ENCODE measurements at regions not wholly inside any gene's neighbourhood (a gene's known extent, or its start where the extent isn't known, plus 50 kb on each side); places are given as distances from the start of the nearest gene placed in this dataset.
A peak's percentile ranks its signal among the peaks of the same experiment; 100 is the strongest.
"Not testable (repeated sequence)": the region's sequence is repeated elsewhere in the genome, so short reads cannot be mapped to it uniquely, and the experiment has no call there.

DNA sequence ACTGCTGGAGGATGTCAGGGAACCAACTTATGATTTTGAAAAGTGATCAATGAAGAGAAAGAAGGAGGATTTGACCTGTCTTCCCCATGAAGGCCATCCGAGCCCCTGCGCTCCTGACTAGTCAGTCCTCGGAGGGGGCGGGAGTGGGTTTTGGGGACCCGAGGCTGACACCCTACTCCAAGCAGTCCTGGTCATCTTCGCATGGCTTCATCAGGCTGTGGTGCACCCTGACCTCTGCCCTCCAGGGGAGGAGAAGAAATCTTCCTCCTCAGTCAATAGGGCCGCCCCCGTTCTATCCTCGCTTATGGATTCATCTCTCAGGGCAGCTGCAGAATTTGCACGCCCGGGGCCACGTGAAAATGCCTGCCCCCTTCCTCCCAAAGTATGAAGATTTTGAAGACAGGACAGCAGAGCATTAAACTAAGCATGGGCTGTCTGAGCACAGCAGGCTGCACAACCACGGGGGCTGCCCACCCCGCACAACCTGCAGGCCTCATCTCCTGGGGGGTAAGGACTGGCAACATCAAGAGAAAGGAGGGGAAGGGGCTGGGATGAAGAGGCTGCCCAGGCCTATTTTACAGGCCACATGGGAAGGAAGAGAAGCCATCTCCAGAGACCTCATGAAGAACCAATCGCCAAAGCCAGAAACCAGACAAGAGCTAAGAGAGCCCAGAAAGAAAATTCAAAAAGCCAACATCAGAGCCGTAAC, 138.1 kb upstream of the PHACTR3 start:
- no peak for DNase-seq

DNA sequence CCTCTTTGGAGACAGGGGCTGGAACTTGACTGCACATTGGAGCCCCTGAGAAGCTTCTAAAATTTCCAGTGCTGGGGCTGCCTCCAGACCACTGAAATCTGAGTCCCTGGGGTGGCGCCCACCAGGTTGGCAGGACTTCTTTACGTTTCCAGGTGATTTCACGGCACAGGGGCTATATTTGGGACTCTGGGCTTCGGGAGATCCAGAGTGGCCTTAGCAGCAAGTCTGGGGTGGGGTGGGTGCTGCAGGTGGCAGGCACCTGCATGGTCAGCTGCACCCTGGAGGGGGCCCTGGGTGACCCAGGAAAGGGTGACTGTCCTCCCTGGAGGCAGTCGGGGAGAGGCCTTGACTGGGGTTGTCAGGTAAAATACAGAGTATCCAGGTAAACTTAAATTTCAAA, 135.5 kb upstream of the PHACTR3 start:
- no peak for DNase-seq

DNA sequence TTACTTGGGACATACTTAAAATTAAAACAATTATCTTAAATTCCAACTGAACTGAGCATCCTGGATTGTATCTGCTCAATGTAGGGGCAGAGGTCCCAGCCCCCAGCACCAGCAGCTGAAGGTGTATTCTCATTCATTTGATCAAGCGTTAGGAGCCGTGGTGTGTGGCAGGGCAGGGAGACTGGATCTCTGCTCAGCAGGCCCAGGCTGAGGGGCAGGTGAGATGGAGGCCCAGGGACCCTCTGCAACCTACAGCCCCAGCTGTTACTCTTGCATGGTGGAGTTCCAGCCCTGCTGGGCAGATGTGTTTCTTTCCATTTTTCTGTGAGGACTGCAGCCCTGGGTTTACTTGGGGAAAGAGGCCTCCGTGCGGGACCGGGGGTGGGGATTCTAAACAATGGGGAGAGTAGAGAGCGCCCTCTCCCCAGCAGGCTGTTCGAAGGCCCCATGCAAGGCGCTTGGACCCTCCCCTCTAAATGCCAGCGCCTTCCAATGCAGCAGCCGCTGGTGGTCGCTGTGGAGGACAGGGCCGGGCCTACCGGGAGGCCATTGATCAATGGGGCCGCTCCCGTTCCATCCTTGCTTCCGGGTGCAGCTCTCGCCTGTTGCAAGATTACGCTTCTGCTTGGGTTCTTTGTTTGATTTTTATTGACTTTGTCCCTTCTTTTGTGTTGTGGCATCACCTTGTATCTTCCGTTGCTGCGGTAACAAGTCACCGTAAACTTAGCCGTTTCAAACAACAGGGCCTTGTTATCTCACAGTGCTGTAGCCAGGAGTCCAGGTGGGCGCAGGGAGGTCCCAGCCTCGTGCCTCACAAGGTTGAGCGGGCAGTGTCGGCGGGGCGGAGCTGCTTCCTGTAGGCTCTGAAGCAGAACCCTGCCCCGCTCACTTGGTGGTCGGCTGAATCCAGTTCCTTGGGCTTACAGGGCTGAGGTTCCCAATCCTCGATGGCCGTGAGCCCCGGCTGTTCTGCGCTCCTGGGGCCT, 134.8 kb upstream of the PHACTR3 start:
- DNase-seq = no peak

DNA sequence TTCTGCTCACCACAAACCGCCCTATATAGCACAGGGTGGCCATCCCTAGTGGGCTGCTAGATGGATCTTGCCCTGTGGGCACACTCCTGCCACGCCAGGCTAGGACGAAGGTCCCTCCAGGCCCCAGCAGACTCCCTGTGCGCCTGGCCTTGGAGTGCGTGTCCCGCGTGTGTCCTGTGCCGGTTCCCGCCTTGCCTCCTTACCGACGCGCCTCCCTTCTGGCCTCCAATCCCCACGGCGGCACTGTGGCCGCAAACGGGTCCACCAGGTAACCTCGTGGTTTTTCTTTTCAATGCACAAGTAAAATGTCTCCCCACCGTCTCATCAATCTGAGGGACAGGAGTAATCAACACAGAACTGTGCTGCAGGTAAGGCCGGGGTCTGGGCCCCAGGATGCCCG, 133.8 kb upstream of the PHACTR3 start:
- no peak for DNase-seq

GRCh38 chr20:59471653-59472421, 132.5 kb upstream of the PHACTR3 start:
- no peak for DNase-seq

DNA sequence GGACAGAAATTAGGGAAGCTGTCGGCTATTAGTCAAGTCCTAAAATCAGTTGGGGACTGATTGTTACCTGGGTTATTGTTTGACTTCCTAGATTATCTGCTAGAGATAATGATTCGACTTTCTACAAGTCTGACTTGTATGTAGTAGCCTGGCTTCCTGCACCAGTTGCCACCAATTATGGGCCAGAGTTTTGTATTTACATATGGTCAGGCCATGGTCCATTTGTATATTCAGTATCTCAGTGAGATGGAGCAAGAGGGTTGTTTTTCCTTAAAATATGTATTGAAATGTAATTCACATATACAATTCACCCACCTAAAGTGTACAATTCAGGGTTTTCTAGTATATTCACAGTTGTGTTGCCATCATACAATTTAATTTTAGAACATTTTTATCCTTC, 130.6 kb upstream of the PHACTR3 start:
- no peak for DNase-seq

DNA sequence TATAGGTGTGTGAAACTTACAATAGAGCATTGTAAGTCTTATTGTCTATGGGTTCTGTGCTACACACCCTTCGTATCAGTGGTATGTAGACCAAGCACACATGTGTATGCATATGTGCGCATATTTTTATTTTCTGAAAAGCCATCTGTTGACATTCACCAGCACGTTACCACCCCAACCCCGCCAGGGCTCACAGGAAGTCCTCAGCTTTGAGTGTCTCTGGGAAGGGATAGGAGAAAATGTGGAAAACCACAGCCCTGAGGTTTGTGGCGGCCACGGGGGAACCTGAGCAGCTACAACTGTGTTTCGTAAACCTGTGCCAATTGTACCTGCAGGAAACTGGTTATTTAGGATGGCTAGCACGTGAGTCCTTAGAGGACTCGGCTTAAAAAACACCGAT, 123.3 kb upstream of the PHACTR3 start:
- DNase-seq = no peak

DNA sequence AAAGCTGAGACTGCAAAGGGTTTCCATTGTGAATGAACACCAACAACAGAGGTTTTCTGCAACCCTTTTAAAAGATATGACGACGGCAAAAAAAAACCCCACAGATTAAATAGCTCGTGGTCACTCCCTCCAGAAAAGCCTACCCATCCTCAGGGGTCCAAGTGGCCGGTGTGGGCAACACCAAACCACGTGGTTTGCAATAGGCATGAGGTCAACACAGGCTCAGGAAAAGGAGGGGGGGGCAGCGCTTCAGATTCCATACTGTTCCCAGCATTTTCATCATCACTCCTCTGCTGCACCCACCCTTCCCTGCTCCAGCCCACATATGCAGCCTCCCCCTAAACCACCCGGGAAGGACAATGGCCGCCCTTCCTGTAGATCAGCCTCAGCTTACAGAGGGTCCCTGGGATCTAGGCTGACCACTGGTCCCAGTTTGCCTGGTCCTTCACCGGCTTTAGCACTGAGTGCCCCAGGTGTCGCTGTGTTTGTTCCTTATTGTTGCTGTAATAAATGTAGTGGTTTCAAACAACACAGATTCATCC, 122.8 kb upstream of the PHACTR3 start:
- DNase-seq = no peak

GRCh38 chr20:59482351-59483187, 121.8 kb upstream of the PHACTR3 start:
- DNase-seq = no peak

GRCh38 chr20:59483481-59483880, 120.9 kb upstream of the PHACTR3 start:
- no peak for DNase-seq

DNA sequence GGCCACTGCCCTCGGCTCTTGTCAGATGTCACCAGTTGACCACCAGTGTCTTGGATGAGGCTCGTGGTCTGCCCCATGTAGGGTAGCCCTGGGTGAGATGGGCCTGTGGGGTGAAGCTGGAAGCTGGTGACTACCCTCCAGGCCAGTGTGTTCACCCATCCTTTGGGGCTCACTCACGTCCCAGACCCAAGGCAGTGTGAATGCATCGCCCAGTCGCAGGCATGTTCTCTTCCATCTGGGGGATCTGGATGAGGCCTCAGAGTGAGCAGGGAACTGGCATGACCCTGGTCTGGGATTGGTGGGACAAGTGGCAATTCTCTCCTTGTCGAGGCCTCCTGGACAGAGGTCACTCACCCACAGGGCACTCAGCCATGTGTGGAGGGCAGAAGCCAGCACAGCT, 120.1 kb upstream of the PHACTR3 start:
- no peak for DNase-seq

- DNase-seq = no peak
Observed at GRCh38 chr20:59485576-59486454, 118.5 kb upstream of the PHACTR3 start.

DNA sequence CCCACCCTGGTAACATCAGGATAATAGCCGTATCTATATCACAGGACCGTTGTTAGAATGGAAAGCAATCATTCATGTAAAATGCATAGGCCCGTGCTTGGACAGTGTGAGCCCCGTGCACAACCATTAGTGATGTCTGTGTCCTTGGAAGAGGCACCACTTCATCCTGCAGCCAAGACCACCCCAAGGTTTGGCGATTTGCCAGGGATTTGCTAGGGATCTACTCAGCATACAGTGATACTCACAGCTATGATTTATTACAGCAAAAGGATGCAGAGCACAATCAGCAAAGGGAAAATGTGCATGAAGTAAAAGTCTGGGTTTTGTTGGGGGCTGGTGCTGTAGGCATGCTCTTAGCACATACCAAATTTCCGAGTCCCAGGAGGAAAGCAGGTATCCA, 115.9 kb upstream of the PHACTR3 start:
- DNase-seq = not testable (repeated sequence)

DNA sequence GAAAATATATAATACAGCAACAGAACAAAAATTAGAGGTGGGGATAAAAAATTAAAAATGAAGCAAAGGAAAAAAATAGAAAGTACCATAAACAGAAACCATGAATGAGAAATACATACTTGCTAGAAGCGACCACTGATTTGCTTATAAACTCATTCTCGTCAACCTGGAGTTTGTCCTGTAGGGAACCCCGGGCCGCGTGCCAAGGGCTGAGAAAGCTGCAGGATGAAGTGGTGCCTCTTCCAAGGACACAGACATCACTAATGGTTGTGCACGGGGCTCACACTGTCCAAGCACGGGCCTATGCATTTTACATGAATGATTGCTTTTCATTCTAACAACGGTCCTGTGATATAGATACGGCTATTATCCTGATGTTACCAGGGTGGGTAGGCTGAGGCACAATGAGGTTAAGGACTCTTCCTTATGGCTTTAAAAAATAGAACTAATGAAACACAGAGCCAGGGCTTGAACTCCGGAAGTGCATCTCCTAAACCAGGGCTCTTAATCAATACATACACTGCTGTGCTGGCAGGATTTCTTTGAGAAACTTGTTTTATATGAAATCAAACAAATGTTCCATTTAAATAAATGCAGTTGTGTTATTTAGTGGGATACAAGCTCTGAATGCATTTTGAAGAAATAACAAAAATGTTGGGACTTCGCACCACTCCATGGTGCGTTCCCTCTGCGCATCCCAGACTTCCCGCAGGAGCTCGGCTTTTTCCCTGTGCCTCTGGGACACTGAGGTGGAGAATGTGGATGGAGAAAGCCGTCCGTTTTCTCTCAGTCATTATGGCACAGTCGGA, 113.9 kb upstream of the PHACTR3 start:
- not testable (repeated sequence) for DNase-seq

DNA sequence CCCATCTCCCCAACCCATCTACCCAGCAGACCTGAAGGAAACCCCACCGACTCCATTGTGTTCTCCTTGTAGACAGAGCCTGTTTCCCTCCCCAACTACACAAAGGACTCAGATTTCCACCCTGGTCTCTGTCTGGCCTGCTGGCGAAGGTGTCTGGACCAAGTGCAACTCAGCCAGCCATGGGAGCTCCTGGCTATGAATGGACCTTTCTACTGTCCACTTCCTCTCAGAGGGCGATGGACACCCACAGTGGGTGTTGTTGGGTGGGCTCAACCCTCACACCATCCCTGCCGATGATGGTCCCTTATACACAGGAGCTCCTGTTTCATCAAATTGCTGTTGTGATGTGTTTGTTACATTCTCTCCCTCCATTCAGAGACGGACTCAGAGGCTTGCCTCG, 112.5 kb upstream of the PHACTR3 start:
- DNase-seq = no peak

GRCh38 chr20:59493926-59494325, 110.4 kb upstream of the PHACTR3 start:
- no peak for DNase-seq

DNA sequence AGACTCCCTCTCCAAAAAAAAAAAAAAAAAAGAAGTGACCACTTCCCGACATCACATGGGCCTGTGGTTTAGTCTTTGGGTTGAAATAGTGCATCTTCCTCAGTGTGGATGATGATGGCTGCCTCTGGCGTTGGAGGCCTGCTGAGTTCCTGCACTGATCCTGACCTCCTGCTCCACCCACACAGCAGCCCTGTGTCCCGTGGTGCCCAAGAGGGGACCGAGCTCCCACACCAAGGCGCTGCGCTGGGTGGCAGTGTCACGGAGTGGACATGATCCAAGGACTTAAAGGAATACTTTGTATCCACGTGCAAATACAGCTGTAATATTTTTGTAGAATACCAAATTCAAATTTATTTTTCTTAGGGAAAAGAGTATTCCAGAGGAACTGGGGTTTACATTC, 109.2 kb upstream of the PHACTR3 start:
- no peak for DNase-seq

GRCh38 chr20:59495894-59496510, 108.3 kb upstream of the PHACTR3 start:
- peak; percentile 70 for DNase-seq

GRCh38 chr20:59498291-59498690, 106.0 kb upstream of the PHACTR3 start:
- DNase-seq = no peak

DNA sequence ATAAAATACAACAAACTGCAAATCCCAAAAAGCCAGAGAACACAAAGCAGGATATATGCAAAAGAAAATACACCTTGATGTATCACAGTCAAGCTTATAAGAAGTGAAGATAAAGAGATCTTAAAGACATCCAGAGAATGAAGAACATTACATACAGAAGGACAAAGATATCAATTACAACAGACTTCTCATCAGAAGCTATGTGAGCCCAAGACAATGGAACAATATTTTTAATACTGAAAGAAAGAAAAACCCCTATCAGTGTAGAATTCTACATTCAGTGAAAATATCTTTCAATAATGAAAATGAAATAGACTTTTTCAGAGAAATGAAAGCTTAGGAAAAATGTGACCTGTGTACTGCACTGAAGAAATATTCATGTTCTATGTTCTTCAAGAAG, 104.5 kb upstream of the PHACTR3 start:
- DNase-seq = no peak
